ENCODE measurements at regions not wholly inside any gene's neighbourhood (a gene's known extent, or its start where the extent isn't known, plus 50 kb on each side); places are given as distances from the start of the nearest gene placed in this dataset.

- TF ChIP-seq KIAA2018 (CRISPR knock-in tag; IDR thresholded peaks at IDR 0.05; ENCODE audit: borderline replicate concordance) (no peak), SNAI1 (CRISPR knock-in tag; IDR thresholded peaks at IDR 0.05; ENCODE audit: borderline replicate concordance) (no peak), GABPB1 (CRISPR knock-in tag; IDR thresholded peaks at IDR 0.05) (no peak), SP140L (CRISPR knock-in tag; IDR thresholded peaks at IDR 0.05; ENCODE audit: borderline replicate concordance) (no peak), DR1 (CRISPR knock-in tag; IDR thresholded peaks at IDR 0.05) (no peak), YEATS2 (CRISPR knock-in tag; IDR thresholded peaks at IDR 0.05; ENCODE audit: borderline replicate concordance) (no peak), ZBTB43 (CRISPR knock-in tag; conservative IDR thresholded peaks at IDR 0.05) (no peak), SP4 (CRISPR knock-in tag; IDR thresholded peaks at IDR 0.05) (no peak)
Observed at GRCh38 chr6:85802162-85802561, 159.5 kb upstream of the SYNCRIP start (continued).
